ENCODE measurements at regions not wholly inside any gene's neighbourhood (a gene's known extent, or its start where the extent isn't known, plus 50 kb on each side); places are given as distances from the start of the nearest gene placed in this dataset.
"Not testable (repeated sequence)": the region's sequence is repeated elsewhere in the genome, so short reads cannot be mapped to it uniquely, and the experiment has no call there.

DNA sequence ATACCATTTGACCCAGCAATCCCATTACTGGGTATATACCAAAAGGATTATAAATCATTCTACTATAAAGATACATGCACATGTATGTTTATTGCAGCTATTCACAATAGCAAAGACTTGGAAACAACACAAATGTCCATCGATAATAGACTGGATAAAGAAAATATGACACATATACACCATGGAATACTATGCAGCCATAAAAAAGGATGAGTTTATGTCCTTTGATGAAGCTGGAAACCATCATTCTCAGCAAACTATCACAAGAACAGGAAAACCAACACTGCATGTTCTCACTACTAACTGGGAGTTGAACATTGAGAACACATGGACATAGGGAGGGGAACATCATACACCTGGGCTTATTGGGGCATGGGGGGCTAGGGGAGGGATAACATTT, 991.8 kb downstream of the SLC16A7 start:
- H3K27ac ChIP-seq (ENCODE audit: low read depth, low read length); H3K4me1 Mint-ChIP-seq; H3K4me3 Mint-ChIP-seq; H3K9me3 ChIP-seq (ENCODE audit: low read length); H3K36me3 ChIP-seq (ENCODE audit: insufficient read depth, low read length); H3K4me1 ChIP-seq (ENCODE audit: insufficient read depth, low read length); H3K27me3 ChIP-seq (ENCODE audit: insufficient read depth, low read length, poor library complexity, severe bottlenecking); CTCF ChIA-PET; DNase-seq; H3K36me3 Mint-ChIP-seq; H3K27ac Mint-ChIP-seq; H3K27me3 Mint-ChIP-seq; POLR2A ChIA-PET; H3K4me3 ChIP-seq (ENCODE audit: low read length): not testable (repeated sequence)
- peaks cover 6 to 22% (median 14%) of the 10 kb centered on the region in 5 donors for H3K9me3 Mint-ChIP-seq

DNA sequence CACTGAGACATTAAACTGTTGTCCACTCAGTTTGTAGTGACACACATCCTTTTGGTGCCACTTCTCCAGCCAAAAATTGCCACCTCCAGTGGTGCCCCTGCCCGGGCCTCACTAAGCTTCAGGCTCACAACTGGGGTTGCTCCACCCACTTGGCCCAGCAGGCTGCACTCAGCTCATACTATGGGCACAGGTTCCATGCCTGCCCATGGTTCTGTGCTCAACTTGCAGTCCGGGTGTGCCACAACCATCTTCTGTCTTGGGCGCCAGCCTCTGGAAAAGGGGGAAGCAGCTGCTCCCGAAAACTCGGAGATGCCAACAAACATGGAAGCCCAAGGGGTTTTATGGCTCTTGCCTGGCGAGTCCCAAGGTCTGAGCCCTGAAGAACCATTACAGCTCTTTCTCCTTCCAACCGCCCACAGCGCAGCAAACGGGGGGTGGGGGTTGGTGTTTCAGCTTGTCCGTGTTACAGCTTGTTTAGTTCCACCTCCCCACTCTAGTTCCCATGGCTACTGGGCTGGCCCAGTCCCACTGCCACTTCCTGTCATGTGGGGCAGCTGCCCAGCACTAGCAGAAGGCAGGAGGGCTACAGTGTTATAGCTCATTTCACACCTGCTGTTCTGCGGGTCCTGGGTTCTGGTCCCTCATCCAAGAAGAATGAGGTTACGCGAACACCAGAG, 998.3 kb downstream of the SLC16A7 start:
- no peaks in the 10 kb centered on the region for H3K27me3 Mint-ChIP-seq
- CTCF ChIA-PET, result no interaction called here
- no peak overlapping the region for H3K27ac Mint-ChIP-seq
- Histone ChIP-seq H3K27me3 (ENCODE audit: insufficient read depth, low read length, poor library complexity, severe bottlenecking) (no peaks in the 10 kb centered on the region), H3K4me1 (ENCODE audit: insufficient read depth, low read length) (no peaks in the 10 kb centered on the region), H3K9me3 (ENCODE audit: low read length) (no peaks in the 10 kb centered on the region), H3K27ac (ENCODE audit: low read depth, low read length) (no peak overlapping the region), H3K36me3 (ENCODE audit: insufficient read depth, low read length) (no peaks in the 10 kb centered on the region), H3K4me3 (ENCODE audit: low read length) (no peak overlapping the region)
- H3K4me3 Mint-ChIP-seq, result no peak overlapping the region
- POLR2A ChIA-PET, result no interaction called here
- no peak for DNase-seq
- H3K4me1 Mint-ChIP-seq, result no peaks in the 10 kb centered on the region
- H3K36me3 Mint-ChIP-seq, result no peaks in the 10 kb centered on the region
- peaks cover 4 to 46% (median 18%) of the 10 kb centered on the region in 5 donors for H3K9me3 Mint-ChIP-seq

DNA sequence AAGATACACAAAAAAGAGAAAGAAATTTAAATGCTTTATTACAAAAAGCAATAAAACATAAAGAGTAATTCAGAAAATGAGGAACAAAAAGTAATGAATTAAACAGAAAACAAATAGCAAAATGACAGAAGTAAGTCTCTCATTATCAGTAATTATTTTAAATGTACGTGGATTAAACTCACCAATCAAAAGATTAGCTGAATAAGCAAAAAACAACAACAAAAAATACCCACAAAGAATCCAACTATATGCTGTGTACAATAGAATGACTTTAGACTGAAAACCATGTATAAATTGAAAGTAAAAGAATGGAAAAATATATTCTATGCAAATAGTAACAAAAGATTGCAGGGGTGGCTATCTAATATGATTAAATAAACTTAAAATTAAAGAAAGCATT, 1006.8 kb downstream of the SLC16A7 start:
- Histone ChIP-seq H3K4me1 (ENCODE audit: insufficient read depth, low read length) (no peaks in the 10 kb centered on the region), H3K4me3 (ENCODE audit: low read length) (no peak overlapping the region), H3K36me3 (ENCODE audit: insufficient read depth, low read length) (no peaks in the 10 kb centered on the region), H3K27me3 (ENCODE audit: insufficient read depth, low read length, poor library complexity, severe bottlenecking) (no peaks in the 10 kb centered on the region), H3K27ac (ENCODE audit: low read depth, low read length) (no peak overlapping the region), H3K9me3 (ENCODE audit: low read length) (no peaks in the 10 kb centered on the region)
- H3K4me1 Mint-ChIP-seq, result no peaks in the 10 kb centered on the region
- CTCF ChIA-PET, result no interaction called here
- DNase-seq, result no peak
- no peaks in the 10 kb centered on the region for H3K27me3 Mint-ChIP-seq
- H3K4me3 Mint-ChIP-seq, result no peak overlapping the region
- POLR2A ChIA-PET, result no interaction called here
- H3K36me3 Mint-ChIP-seq, result no peaks in the 10 kb centered on the region
- H3K9me3 Mint-ChIP-seq, result peaks cover 13 to 26% (median 26%) of the 10 kb centered on the region in 5 donors
- no peak overlapping the region for H3K27ac Mint-ChIP-seq

DNA sequence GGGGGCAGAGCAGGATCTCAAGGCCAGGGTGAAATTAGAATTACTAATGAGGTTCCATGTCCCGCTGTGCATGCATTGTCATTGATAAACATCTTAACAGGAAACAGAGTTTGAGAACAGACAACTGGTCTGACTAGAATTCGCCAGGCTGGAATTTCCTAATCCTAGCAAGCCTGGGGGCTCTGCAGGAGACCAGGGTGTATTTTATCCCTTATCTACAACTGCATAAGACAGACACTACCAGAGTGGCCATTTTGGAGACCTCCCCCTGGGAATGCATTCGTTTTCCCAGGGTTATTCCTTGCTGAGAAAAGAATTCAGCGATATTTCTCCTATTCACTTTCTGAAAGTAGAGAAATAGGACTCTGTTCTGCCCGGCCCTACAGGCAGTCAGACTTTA, 1007.6 kb downstream of the SLC16A7 start:
- H3K27ac Mint-ChIP-seq; DNase-seq; H3K4me1 ChIP-seq (ENCODE audit: insufficient read depth, low read length); POLR2A ChIA-PET; H3K4me3 Mint-ChIP-seq; H3K36me3 ChIP-seq (ENCODE audit: insufficient read depth, low read length); H3K27me3 Mint-ChIP-seq; H3K4me1 Mint-ChIP-seq; H3K4me3 ChIP-seq (ENCODE audit: low read length); CTCF ChIA-PET; H3K9me3 ChIP-seq (ENCODE audit: low read length); H3K36me3 Mint-ChIP-seq; H3K27ac ChIP-seq (ENCODE audit: low read depth, low read length); H3K27me3 ChIP-seq (ENCODE audit: insufficient read depth, low read length, poor library complexity, severe bottlenecking): not testable (repeated sequence)
- H3K9me3 Mint-ChIP-seq, result peaks cover 13 to 26% (median 23%) of the 10 kb centered on the region in 5 donors

DNA sequence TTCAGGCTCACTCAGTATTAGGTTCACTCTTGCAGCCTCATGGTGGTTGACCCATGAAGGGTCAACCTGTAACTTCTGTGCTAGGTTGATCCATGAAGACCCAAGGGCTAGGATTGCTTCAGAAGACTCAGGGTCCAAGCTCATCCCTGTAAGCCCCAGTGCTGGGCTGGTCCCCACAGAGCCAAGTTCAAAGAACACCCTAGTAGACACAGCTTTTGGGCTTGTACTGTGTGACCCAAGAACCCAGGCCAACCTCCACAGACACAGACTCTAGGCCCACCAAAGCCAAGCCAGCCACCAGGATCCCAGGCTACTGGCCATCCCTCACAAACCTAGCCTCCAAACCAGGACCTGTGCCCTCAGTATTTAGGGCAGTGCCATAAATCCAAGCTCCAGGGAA, 1020.6 kb downstream of the SLC16A7 start:
- ChIA-PET CTCF (no interaction called here), POLR2A (no interaction called here)
- no peaks in the 10 kb centered on the region for H3K36me3 ChIP-seq (ENCODE audit: insufficient read depth, low read length)
- H3K4me1 Mint-ChIP-seq, result no peaks in the 10 kb centered on the region
- H3K27me3 Mint-ChIP-seq, result peaks cover 0 to 3% of the 10 kb centered on the region in 2 donors
- H3K9me3 ChIP-seq (ENCODE audit: low read length), result peaks cover 11% of the 10 kb centered on the region
- no peak overlapping the region for H3K4me3 ChIP-seq (ENCODE audit: low read length)
- no peaks in the 10 kb centered on the region for H3K4me1 ChIP-seq (ENCODE audit: insufficient read depth, low read length)
- H3K9me3 Mint-ChIP-seq, result peaks cover 7 to 19% (median 11%) of the 10 kb centered on the region in 5 donors
- no peak overlapping the region for H3K27ac ChIP-seq (ENCODE audit: low read depth, low read length)
- no peaks in the 10 kb centered on the region for H3K36me3 Mint-ChIP-seq
- no peak overlapping the region for H3K27ac Mint-ChIP-seq
- no peak overlapping the region for H3K4me3 Mint-ChIP-seq
- no peaks in the 10 kb centered on the region for H3K27me3 ChIP-seq (ENCODE audit: insufficient read depth, low read length, poor library complexity, severe bottlenecking)
- DNase-seq, result no peak

DNA sequence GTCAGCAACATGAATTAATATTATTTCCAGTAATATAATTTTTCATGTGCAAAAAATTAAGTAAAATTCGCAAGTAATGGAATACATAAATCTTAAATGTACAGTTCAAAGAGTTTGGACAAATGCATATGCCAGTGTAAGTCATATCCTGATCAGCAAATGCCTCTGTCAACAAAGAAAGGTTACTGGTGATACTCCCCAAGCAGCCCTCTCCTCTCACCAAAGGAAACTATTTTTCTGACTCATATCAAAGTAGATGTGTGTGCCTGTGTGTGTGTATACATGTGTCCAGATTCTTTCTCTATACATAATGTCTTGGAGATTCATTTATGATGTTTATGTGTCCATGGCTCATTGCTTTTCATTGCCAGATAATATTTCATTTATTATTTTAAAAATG, 1035.0 kb downstream of the SLC16A7 start:
- Histone ChIP-seq H3K9me3 (ENCODE audit: low read length) (no peaks in the 10 kb centered on the region), H3K27ac (ENCODE audit: low read depth, low read length) (no peak overlapping the region), H3K4me3 (ENCODE audit: low read length) (no peak overlapping the region), H3K27me3 (ENCODE audit: insufficient read depth, low read length, poor library complexity, severe bottlenecking) (no peaks in the 10 kb centered on the region), H3K4me1 (ENCODE audit: insufficient read depth, low read length) (no peaks in the 10 kb centered on the region), H3K36me3 (ENCODE audit: insufficient read depth, low read length) (no peaks in the 10 kb centered on the region)
- H3K36me3 Mint-ChIP-seq, result no peaks in the 10 kb centered on the region
- H3K27ac Mint-ChIP-seq, result no peak overlapping the region
- no peaks in the 10 kb centered on the region for H3K27me3 Mint-ChIP-seq
- POLR2A ChIA-PET, result no interaction called here
- CTCF ChIA-PET, result no interaction called here
- DNase-seq, result no peak
- no peak overlapping the region for H3K4me3 Mint-ChIP-seq
- H3K4me1 Mint-ChIP-seq, result no peaks in the 10 kb centered on the region
- H3K9me3 Mint-ChIP-seq, result peaks cover 0 to 19% (median 5%) of the 10 kb centered on the region in 5 donors

DNA sequence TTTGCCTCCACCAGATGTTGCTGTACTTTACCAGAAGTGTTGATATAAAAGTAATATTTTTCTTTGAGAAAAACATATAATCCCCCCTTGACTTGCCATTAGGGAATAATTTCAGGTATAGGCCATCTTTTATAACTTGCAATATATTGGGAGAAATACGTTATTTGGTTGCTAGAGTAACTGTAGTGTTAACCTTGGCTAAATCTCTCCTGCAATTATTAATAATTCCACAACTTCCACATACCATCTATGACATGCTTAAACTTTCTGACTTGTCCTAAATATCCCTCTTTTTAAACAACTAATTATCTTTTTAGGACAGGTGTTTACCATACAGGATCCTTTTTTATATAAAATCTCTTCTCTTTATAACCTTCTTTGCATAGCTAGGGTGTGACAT, 1048.2 kb downstream of the SLC16A7 start:
- Histone ChIP-seq H3K4me3 (ENCODE audit: low read length) (no peak overlapping the region), H3K27me3 (ENCODE audit: insufficient read depth, low read length, poor library complexity, severe bottlenecking) (no peaks in the 10 kb centered on the region), H3K27ac (ENCODE audit: low read depth, low read length) (no peak overlapping the region), H3K36me3 (ENCODE audit: insufficient read depth, low read length) (no peaks in the 10 kb centered on the region), H3K4me1 (ENCODE audit: insufficient read depth, low read length) (no peaks in the 10 kb centered on the region), H3K9me3 (ENCODE audit: low read length) (no peaks in the 10 kb centered on the region)
- DNase-seq, result no peak
- POLR2A ChIA-PET, result no interaction called here
- H3K27ac Mint-ChIP-seq, result no peak overlapping the region
- H3K36me3 Mint-ChIP-seq, result no peaks in the 10 kb centered on the region
- CTCF ChIA-PET, result no interaction called here
- H3K27me3 Mint-ChIP-seq, result no peaks in the 10 kb centered on the region
- H3K4me1 Mint-ChIP-seq, result no peaks in the 10 kb centered on the region
- H3K9me3 Mint-ChIP-seq, result peaks cover 4 to 29% (median 6%) of the 10 kb centered on the region in 5 donors
- H3K4me3 Mint-ChIP-seq, result no peak overlapping the region

DNA sequence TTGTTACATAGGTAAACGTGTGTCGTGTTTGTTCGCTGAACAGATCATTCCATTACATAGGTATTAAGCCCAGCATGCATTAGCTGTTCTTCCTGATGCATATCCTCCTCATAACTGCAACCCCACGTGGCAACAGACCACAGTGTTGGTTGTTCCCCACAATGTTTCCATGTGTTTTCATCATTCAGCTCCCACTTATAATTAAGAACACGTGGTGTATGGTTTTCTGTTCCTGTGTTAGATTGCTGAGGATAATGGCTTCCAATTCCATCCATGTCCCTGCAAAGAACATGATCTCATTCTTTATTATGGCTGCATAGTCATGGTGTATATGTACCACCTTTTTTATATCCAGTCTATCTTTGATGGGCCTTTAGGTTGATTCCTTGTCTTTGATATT, 1071.1 kb downstream of the SLC16A7 start:
- Mint-ChIP-seq H3K27me3 (no peaks in the 10 kb centered on the region), H3K36me3 (no peaks in the 10 kb centered on the region), H3K4me1 (no peaks in the 10 kb centered on the region), H3K27ac (no peak overlapping the region), H3K4me3 (no peak overlapping the region), H3K9me3 (peaks cover 7 to 30% (median 11%) of the 10 kb centered on the region in 5 donors)
- ChIA-PET CTCF (no interaction called here), POLR2A (no interaction called here)
- Histone ChIP-seq H3K4me3 (ENCODE audit: low read length) (no peak overlapping the region), H3K9me3 (ENCODE audit: low read length) (no peaks in the 10 kb centered on the region), H3K4me1 (ENCODE audit: insufficient read depth, low read length) (no peaks in the 10 kb centered on the region), H3K36me3 (ENCODE audit: insufficient read depth, low read length) (no peaks in the 10 kb centered on the region), H3K27me3 (ENCODE audit: insufficient read depth, low read length, poor library complexity, severe bottlenecking) (no peaks in the 10 kb centered on the region), H3K27ac (ENCODE audit: low read depth, low read length) (no peak overlapping the region)
- no peak for DNase-seq

DNA sequence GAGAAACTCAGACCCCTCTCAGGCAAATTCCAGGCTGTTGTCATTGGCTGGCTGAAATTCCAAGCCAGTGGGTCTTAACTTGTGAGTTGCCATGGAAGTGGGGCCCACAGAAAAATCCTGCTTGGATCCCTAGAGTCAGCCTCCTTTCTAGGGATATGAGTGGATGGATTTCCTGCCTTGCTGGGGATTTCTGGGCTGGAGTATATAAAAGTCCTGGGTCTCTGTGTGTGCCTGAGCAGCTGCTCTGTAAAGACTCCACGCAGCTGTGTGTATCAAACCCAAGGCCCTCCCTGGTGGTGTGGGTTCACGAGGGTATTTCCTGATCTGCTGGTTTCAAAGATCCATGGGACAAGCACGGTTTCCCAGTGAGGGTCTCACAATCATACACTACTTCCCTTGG, 1077.1 kb downstream of the SLC16A7 start:
- H3K4me3 Mint-ChIP-seq, result no peak overlapping the region
- Histone ChIP-seq H3K27ac (ENCODE audit: low read depth, low read length) (no peak overlapping the region), H3K36me3 (ENCODE audit: insufficient read depth, low read length) (no peaks in the 10 kb centered on the region), H3K4me1 (ENCODE audit: insufficient read depth, low read length) (no peaks in the 10 kb centered on the region), H3K4me3 (ENCODE audit: low read length) (no peak overlapping the region), H3K9me3 (ENCODE audit: low read length) (no peaks in the 10 kb centered on the region), H3K27me3 (ENCODE audit: insufficient read depth, low read length, poor library complexity, severe bottlenecking) (no peaks in the 10 kb centered on the region)
- no peaks in the 10 kb centered on the region for H3K36me3 Mint-ChIP-seq
- H3K9me3 Mint-ChIP-seq, result peaks cover 10 to 48% (median 13%) of the 10 kb centered on the region in 5 donors
- no peaks in the 10 kb centered on the region for H3K4me1 Mint-ChIP-seq
- CTCF ChIA-PET, result no interaction called here
- POLR2A ChIA-PET, result no interaction called here
- no peak for DNase-seq
- H3K27ac Mint-ChIP-seq, result no peak overlapping the region
- H3K27me3 Mint-ChIP-seq, result no peaks in the 10 kb centered on the region

Measured in CD8-positive, alpha-beta memory T cell (primary cell).